NCI-H1417 (cell line): ENCODE measurements at regions not wholly inside any gene's neighbourhood (a gene's known extent, or its start where the extent isn't known, plus 50 kb on each side); places are given as distances from the start of the nearest gene placed in this dataset.
A peak's percentile ranks its signal among the peaks of the same experiment; 100 is the strongest.

ENCODE experiments used
- DNase-seq, 3 experiments: peaks; one replicate each; lab custom pipeline; 2025; lab: John Stamatoyannopoulos, UW

DNA sequence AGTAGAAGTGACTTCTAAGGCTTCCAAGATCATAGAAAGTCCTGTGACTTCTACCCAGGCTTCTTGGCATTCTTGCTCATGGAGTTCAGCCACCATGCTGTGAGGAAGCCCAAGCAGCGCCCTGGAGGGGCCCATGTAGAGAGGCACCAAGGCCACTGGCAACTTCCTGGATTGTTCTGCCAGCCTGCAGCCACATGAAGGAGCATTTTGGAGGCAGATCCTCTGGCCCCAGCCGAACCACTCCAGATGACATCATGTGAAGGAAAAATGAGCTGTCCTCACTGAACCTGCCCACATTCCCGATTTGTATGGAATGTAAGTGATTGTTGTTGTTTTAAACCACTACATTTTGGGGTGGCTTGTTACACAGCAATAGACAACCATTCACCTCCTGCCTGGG, 51.5 kb upstream of the MNX1 start:
- no peak for DNase-seq

GRCh38 chr7:157065046-157065445, 54.6 kb upstream of the MNX1 start:
- no peak for DNase-seq

GRCh38 chr7:157072361-157072760, 61.9 kb upstream of the MNX1 start:
- no peak for DNase-seq

GRCh38 chr7:157073335-157073734, 62.9 kb upstream of the MNX1 start:
- DNase-seq: no peak

DNA sequence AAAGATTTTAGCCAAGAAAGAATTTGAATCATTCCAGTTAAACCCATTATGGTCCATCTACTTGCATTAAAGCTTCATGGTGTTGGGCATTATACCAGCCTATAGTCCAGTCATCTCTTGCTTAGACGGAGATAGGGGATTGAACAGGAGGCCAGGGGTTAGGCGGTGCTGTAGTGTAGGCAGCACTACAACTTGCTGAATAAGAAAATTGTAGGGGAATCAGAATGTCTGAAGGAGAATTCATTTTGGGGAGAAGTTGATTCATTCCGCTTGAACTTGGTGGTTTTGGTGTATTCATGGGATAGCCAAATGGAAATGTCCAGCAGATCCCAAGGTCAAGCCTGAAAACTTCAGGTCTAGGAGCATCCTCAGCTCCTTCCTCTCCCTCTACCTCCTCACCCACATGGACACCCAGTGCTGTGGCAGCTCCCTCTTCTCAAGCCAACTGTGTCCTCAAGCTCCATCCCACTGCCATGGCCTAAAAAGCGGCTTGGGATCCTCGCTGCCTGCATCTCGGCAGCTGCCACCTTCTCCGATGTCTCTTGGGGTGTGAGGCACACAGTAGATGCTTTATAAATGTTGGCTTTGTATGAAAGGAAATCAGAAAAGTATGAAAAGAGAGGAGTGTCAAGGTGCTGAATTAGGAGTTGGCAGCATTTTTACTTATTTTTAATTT, 63.6 kb upstream of the MNX1 start:
- no peak for DNase-seq

- no peak for DNase-seq
Measured at GRCh38 chr7:157076466-157076865, 62.3 kb upstream of the UBE3C start.

DNA sequence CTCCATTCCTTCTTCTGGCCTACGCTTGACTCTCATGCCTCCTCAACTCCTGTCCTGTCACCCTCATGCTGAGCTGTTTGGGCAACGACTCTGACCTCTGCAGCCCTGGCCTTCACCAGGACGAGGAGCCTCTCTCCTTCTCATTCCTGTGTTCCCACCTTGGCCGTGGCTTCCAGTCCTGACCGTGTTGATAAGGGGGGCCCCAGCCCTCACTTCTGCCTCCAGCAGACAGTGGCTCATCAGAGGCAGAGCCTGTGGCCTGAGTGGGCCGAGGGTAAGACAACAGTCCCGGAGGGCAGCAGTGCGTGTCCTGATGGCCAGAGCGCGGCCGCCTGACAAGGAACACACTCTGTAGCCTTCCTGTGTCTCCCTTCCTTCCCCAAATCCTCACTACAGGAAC, 61.7 kb upstream of the UBE3C start:
- DNase-seq: no peak

DNA sequence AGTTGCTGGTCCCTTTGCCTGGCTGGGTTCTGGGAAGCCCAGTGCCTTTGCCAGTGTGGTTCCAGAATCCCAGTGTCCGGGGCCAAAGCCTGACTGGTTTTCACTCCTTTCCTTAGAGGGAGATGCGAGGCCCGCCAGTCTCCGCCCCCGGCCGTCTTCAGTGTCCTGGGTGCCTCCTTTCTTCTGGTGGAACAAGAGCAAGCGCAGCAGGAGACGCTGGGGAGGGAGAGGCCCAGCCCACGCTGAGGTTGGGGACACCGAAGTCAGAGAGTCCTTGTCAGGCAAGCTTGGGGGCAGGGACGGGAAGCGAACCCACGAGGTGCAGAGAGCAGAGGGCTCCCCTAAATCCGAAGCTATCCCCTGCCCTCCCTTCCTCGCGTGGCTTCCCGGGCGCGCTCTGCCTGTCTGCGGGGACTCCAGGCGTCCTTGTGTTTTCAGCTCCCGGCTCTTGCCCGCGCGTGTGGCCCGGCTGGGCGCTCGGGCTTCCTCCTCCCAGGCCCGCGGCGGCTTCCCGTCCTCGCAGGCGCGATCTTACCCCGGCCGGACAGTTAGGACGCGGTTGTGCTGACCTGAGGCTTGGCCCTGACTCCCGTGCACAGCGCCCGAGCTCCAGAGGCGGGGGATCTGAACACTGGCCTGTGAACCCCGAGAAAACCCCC, 60.6 kb upstream of the UBE3C start:
- peak in 2 of 3 experiments; percentile 12 to 21 for DNase-seq

GRCh38 chr7:157079116-157079515, 59.6 kb upstream of the UBE3C start:
- no peak for DNase-seq

DNA sequence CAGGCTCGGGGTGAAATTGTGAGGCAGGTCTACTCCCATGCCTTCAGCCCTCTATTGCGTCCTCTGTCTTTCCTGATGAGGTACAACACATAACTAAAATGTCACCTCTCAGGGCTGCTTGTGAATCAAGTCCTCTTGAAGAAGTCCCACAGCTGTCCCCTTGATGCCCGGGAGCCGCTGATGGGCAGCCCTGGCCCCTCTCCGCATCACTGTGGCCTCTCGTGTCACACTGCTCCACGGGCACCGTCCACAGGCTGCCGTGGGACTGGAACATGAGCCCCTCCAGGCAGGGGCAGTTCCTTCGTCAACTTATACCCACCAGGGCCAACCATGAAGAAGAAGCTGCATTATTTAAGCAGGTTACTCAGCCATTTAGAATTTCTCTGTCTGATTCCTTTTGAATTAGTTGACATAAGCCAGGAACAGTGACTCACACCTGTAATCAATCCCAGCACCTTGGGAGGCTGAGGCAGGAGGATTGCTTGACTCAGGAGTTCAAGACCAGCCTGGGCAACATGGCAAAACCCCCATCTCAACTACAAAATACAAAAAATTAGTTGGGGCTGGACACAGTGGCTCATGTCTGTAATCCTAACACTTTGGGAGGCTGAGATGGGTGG, 58.5 kb upstream of the UBE3C start:
- no peak for DNase-seq

DNA sequence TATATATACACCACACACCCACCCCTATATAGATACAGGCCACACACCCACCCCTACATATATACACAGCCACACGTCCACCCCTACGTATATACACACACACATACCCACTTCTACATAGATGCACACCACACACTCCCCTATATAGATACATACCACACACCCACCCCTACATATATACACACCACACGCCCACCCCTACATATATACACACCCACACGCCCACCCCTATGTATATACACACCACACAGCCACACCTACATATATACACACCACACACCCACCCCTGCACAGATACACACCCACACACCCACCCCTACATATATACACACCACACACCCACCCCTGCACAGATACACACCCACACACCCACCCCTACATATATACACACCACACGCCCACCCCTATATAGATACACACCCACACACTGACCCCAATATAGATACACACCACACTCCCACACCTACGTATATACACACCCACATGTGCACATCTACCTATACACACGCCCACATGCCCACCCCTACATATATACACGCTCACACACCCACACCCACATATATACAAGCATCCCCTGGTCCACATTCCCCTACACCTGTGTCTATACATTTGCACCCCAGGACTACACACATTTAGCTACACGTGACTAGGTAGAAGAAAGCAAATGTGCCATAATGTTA, 52.1 kb upstream of the UBE3C start:
- DNase-seq: no peak

DNA sequence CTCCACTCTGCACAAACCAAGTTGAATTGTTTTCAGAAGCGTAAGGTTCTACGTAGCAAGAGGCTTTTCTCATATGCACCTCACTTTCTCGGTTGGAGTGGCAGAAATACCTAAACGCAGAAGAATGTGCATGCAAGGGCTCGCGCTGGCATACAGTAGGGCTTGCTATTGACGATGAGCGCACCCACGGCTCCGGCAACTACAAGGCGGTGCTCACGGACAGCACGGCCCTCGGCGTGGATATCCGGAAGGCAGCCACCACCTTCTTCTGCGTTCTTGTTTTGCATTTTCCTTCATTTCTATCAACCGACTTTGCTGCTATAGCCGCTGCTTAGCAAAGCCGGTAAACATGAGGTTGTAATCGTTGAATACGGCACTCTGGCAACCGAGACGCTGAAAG, 51.1 kb upstream of the UBE3C start:
- no peak for DNase-seq

DNA sequence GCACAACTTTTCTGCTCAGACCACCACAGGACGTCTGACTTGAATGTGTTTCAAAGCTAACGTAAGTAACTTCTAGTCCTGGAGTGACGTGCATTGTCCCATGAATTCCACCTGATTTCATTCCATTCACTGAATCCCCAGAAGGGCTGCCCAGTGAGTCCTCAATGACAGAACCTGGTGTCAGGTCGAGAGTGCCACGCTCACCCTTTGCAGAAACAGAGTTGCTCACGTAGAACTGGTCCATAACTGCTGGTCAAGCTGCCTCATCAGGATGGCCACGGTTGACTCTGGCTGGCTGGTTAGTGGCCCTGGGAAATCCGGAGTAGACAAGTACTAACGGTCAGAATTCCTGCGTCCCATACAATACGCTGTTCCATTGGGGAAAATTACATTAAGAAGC, 50.6 kb upstream of the UBE3C start:
- DNase-seq: no peak
